ENCODE measurements at regions not wholly inside any gene's neighbourhood (a gene's known extent, or its start where the extent isn't known, plus 50 kb on each side); places are given as distances from the start of the nearest gene placed in this dataset.

DNA sequence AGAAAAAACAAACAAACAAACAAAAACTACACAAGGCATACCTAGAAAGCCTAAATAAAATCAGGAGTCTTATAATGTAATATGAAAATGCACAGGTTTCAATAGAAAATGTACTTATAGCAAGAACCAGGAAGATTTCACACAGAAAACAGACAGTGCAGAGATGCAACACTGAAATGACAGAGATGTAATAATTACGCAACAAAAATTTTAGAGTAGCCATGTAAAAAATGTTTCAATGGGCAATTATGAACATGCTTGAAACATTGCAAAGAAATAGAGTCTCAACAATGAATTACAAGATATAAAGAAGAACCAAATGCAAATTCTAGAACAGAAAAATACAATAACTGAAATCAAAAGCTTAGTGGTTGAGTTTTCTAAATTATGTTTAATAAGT, 405.9 kb downstream of the PLK2 start:
- no peak for DNase-seq

DNA sequence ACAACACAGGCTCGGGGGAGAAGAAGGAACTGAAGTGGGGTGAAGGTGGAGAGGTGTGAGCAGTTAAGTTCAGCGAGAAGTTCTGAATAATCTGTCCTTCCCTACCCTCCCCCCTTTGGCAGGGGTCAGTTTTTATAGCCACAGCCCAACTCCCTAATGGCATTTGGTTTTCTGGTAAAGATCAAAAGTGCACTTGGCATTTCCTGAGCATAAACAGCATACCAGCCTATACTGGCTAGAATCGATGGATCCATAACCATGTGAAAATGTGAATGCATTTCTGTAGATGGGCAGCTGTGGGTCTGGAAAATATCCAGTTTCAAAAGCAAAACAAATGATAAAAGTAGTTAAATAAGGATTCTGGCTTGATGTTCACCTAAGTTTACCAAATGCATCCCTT, 410.9 kb downstream of the PLK2 start:
- no peak for DNase-seq

GRCh38 chr5:58048185-58048925, 411.5 kb downstream of the PLK2 start:
- no peak for DNase-seq

DNA sequence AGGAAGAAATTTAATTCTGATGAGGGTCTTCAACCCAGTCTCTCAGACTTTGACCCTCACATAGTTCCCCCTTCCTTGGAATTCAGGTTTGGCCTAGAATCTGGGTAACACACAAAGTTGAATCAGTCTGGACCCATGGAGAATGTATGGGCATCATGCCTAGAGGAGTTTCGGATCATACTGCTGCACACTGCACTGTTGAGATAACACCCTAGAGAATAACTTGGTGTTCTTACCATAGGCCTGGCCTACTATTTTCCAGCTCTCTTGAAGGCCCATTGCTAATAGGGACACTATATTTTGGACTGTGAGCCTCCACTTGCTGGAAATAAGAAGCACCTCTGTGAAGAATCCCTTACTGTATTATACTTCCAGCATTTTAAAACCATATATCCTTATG, 413.5 kb downstream of the PLK2 start:
- DNase-seq = no peak

- DNase-seq = no peak
Measured at GRCh38 chr5:58044166-58044565, 415.7 kb downstream of the PLK2 start.

DNA sequence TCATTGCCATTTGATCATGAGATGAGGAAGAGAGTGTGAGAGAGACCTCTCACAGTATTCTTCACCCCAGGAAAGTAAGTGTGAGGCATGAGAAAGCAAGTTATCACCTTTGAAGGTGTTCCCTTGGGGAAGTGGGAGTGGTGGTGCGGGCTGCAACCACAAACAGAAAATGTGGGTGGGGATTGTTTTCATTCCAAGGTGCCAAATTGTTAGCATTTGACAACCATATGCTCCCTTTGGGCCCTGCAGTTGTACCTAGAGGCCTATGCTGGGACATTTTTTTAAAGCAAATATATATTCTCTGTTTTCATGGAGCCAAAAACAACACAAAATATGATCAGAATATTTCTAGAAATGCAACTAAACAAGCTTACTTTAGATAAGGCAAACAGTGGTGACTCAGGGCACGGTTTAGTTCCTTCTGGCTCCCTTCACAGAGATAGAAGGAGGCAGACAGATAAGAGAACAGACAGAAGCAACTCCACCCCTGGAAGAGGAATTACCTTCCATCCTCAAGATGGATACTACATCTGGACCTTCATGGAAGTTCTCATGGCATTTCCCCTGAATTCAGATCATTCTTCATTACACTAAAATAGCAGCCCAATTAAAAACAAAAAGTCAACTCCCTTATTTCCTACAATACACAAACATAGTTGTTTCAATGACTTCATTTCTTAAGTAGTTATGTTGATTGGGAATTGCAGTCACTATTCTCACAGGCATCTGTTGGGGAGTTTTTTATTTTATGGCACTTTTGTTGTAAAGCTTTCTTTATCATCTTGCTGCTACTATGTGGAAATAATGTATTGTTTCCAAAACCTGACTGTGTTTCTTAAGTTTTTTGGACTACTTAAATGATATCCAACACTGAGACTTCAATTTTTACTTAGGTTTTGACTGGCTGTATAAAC, 416.6 kb downstream of the PLK2 start:
- no peak for DNase-seq

- DNase-seq = no peak
Measured at GRCh38 chr5:58041884-58042283, 418.0 kb downstream of the PLK2 start.

DNA sequence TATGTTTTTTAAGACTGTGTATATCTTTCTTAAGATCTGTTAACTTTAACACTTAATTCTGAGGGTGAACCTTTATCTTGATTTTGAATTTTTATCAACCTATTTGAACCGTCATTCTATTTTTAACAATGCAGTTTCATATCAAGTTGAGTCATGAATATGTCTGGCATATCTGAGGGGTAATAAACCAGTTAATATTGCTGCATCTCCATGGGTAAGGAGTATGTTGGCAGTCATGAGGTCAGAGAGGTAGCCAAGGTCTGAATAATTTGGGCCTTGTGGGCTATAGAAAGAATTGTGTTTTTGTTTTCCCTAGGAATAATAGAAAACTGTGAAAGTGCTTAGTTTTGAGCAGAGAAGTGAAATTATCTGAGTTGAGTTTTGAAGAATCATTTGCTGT, 419.0 kb downstream of the PLK2 start:
- DNase-seq = no peak

GRCh38 chr5:58040044-58040443, 419.8 kb downstream of the PLK2 start:
- DNase-seq = no peak

DNA sequence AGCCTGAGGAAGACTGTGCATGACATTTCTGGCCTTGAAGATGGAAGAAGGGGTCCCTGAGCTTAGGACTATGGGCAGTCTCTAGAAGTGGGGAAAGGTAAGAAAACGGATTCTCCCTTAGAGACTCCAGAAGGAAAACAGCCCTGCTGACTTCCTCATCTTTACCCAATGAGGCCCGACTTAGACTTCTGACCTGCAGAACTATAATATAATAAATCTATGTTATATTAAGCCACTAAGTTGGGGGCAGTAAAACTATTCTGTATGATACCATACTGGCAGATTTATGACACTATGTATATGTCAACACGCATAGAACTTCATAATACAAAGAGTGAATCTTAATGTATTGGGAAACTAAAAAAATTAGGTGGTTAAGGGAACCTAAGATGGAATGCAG, 422.0 kb downstream of the PLK2 start:
- no peak for DNase-seq

DNA sequence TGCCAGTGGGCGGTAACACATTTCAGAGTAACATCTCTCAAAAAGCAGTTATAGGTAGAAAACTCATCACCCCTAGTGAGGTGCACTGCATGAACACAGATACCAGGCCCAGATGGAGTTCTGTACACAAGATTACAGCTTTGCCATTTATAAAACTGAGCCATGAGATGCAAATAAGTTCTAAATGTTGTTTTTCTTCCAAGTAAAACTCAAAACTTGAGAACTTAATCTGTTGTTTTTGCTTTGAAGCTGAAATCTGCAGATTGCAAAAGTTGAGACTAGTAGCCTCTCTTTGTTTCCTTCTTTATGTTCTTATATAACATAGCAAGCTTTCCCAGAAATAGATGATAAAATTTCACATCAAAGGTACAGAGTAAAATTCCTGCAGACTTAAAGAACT, 434.1 kb downstream of the PLK2 start:
- no peak for DNase-seq

GRCh38 chr5:58024151-58024550, 435.7 kb downstream of the PLK2 start:
- DNase-seq = no peak

- DNase-seq = no peak
Measured at GRCh38 chr5:58022055-58022454, 437.8 kb downstream of the PLK2 start.

DNA sequence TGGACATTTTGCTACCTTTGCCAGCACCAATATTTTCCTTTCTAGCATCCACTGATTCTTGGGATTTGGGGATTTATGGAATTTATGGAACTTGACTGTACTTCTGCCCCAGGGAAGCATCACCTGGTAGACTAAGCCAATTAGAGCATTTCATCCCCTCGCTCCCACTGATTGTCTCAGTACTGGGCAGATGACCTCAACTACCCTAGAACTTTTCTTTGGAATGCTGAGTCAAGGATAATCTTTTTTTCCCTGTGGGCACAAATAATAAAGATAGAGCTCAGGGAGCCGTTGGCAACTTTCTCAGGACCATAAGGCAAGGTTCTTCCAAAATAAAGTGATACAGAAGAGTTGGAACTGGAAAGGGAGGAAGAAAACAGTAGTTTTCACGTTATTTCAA, 438.4 kb downstream of the PLK2 start:
- DNase-seq = no peak

GRCh38 chr5:58019614-58020013, 440.3 kb downstream of the PLK2 start:
- DNase-seq = no peak

DNA sequence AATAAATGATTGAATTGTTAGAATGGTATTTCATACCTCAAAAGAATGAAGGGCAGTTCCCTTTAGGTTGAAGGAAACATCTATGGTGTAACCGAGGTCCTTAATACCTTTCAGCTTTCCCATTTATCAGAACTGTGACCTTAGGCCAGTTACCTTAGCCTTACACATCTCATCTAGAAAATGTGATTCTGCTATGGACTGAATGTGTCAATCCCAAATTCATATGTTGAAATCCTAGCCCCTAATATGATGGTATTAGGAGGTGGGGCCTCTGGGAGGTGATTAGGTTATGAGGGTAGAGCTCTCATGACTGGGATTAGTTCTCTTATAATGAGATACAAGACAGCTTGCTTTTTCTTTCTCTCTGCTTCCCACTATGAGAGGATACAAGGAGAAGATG, 441.9 kb downstream of the PLK2 start:
- DNase-seq = no peak

DNA sequence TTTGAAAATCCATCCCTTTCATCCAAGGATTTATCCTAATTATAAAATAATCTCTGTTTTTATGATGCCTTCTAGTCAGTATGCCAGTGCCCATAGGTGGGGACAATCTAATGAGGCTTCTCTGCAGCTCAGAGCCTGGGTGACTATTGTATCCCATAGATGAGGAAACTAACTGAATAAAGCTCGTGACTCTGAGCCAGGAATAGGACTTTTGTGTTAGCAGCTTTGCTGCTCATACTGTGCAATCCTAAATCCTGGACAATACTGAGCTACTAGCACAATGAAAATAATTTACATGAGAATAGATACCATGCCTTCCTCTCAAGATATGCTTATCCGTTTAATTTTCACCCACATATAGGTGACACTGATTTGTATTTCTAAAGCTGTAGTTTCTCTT, 443.0 kb downstream of the PLK2 start:
- DNase-seq = no peak

GRCh38 chr5:58016358-58016757, 443.5 kb downstream of the PLK2 start:
- DNase-seq = no peak

GRCh38 chr5:58015175-58015574, 444.7 kb downstream of the PLK2 start:
- no peak for DNase-seq

- no peak for DNase-seq
Measured at GRCh38 chr5:58013542-58014258, 446.2 kb downstream of the PLK2 start.

DNA sequence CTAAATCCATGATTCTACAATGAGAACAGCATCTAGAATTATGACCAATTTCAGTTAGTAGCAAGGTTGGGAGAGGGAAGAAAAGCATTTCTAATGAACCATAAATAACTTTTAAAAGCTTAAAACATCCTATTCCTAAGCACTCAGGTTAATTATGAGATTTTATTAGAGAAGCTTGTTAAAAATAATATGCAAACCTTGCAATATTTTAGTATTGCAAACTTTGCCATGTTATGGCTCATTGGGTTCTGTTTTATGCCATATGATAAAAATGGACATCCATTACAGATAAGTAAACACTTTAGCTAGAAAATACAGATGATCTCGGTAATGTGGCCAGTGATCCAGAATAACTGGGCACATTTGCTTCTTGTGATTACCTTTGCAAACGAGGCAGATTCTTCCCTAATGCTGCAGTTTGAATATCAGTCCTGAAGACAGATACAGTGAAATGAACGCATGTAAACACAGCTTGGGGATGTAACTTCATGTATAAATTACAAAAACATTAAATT, 447.0 kb downstream of the PLK2 start:
- no peak for DNase-seq

DNA sequence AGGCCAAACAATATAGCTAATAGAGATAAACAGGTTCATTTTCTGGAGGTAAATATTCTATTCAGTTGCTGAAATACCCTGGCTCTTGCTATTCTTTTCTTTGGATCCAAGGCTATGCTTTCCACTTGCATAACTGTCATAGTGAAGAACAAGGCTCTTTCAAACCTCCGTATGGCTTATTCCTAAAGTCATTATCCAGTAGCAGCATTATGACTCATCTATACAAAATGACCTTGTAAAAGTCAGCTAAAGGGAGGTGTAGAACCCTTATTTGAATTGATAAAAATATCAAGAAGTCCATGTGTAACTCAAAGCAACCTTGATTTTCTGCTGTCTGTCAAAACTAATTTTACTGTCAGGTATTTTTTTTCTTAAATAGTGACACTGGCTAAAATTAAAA, 447.8 kb downstream of the PLK2 start:
- no peak for DNase-seq

DNA sequence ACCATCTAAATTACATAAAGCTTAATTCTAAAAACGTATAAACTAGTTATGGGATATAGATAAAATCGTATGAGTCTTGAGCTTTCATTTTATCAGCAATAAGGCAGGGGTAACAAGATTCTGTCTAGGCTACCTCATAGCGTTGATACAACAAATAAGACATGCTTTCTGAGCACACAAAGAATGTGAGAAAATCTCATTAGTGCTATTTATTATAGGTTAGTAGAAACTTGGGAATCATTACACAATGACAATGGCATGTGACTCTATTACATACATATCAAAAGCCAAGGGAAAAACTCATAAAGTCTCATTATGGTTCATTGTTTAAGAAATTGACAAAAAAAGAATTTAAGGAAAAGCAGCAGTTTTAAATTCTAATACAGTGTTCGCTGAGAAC, 448.6 kb downstream of the PLK2 start:
- DNase-seq = no peak

- DNase-seq = no peak
Measured at GRCh38 chr5:58009754-58010153, 450.1 kb downstream of the PLK2 start.

Data from NCI-H2081 (cell line).